ENCODE measurements at regions not wholly inside any gene's neighbourhood (a gene's known extent, or its start where the extent isn't known, plus 50 kb on each side); places are given as distances from the start of the nearest gene placed in this dataset.

DNA sequence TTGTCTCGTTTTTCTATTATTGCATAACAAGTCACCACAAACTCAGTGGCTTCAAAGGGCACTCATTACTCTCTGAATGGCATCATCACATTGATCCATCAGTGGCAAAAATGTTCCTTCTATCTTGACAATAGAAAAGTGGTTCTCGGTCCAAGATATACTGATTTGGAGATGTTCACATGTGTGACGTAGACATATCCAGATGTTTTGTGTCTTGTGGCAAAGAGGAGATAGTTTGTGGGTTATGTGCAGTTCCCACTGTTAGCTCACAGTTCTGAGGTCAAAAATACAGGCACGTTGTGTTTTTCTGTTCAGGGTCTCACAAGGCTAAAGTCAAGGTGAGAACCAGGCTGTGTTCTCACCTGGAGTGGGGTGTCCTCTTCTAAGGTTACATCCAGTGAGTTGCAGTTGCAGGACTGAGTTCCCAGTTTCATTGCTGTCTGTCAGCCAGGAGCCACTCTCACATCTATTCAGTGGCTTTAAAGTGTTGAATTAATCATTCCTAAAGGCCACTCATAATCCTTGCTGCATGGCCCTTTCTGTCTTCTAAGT, 55.3 kb downstream of the GAS1 start:
- TF ChIP-seq GATA2 (IDR thresholded peaks at IDR 0.05; ENCODE audit: low read depth, low read length) (no peak), GATA3 (IDR thresholded peaks at IDR 0.05; ENCODE audit: low read depth, low read length) (no peak)
